Stimulated activated CD4-positive, alpha-beta T cell treated with anti-CD3 and anti-CD28 coated beads, Interleukin-1b, Interleukin-23, amount 100 ng/mL, for 4 hours (primary cell): ENCODE measurements at regions not wholly inside any gene's neighbourhood (a gene's known extent, or its start where the extent isn't known, plus 50 kb on each side); places are given as distances from the start of the nearest gene placed in this dataset.

Source experiments
- DNase-seq, 2 donors: peaks; one replicate each; pipeline ENCODE4 v3.0.0-alpha.2; 2020; ENCODE audit warnings: low read depth in 2 of 2

- DNase-seq, result no peak
Measured at GRCh38 chr2:133667085-133667484, 98.8 kb upstream of the NCKAP5 start.

- no peak for DNase-seq
Measured at GRCh38 chr2:133667968-133668367, 99.7 kb upstream of the NCKAP5 start.

- no peak for DNase-seq
Measured at GRCh38 chr2:133668547-133668946, 100.3 kb upstream of the NCKAP5 start.

GRCh38 chr2:133673305-133673905 is 105.1 kb upstream of the NCKAP5 start:
- DNase-seq, result no peak

- DNase-seq, result no peak
Measured at GRCh38 chr2:133674066-133674432, 105.8 kb upstream of the NCKAP5 start.

DNA sequence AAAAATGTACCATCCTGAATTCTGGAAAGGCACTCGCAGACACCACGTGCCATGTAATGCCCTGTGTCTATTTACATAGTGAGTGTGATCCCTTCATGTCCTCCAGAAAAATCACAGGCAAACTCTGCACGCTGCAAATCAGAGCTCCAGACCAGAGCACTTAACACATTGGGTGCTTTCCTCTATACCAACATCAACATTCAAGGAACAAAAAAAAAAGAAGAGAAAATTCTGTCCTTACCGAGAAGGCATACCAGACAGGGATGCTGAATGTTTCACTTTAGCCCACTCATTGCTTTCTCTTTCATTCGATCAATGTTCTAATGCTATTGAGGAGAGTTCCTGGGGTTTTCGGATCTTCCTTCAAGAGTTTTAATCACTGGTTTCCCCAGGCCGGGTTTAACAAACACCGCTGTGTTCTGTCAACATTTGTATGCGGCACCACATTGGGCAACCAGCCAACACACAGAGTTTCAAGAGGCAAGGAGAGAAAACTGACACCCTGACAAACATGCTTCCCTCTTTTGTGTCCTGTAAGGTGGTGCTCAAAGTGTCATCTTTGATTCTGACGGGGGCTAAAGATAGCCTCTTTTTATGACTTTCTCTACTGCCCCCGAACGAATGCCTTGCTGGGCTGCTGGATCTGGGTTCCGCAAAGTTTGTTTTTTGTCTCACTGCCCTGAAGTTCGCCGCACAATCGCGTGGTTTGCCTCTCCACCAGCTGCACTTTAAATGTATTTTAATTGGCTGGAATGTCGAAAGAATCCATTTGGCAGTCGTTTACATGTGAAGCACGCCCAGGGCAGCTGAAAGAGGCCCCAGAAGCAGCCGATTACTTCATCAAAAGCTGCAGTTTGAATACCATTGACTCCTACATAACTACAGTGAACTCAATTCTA is 106.4 kb upstream of the NCKAP5 start:
- DNase-seq, result no peak

DNA sequence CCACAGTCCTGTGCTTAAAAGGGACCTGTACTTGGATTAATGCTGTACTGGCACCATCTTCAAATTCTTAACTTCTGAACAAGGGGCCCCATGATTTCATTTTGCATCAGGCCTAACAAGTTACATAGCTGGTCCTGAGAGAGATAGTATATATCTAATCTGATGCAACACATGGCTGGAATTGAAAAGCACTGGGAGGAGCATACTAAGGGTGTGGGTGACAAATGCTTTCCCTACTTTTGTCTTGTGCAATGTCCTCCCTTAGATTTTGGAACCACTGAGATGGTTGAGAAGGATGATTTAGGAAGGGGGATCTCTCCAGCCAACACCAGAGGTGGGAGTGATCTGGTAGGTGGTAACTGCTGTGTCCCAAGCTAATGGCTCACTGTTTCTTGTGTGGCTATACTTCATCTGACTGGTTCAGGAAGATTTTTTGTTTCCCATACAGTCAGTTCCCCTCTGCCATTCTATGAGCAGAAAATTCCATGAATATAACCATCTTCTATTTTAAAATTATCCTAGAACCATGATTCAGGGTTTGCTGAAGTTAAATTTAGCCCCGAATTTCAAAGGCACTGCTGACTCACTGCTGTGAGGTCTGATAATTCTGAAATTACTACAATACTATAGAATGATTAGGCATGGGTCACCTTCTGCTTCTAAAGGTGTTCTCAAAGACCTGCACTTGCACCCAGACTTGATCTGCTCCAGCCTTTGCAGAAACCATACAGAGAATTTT is 108.3 kb upstream of the NCKAP5 start:
- DNase-seq, result no peak

- no peak for DNase-seq
Measured at GRCh38 chr2:133680343-133681049, 112.2 kb upstream of the NCKAP5 start.

- DNase-seq, result no peak
Measured at GRCh38 chr2:133682347-133682746, 114.1 kb upstream of the NCKAP5 start.

- no peak for DNase-seq
Measured at GRCh38 chr2:133682906-133683305, 114.6 kb upstream of the NCKAP5 start.

- DNase-seq, result no peak
Measured at GRCh38 chr2:133685636-133686215, 117.5 kb upstream of the NCKAP5 start.

- no peak for DNase-seq
Measured at GRCh38 chr2:133690780-133691179, 122.5 kb upstream of the NCKAP5 start.

DNA sequence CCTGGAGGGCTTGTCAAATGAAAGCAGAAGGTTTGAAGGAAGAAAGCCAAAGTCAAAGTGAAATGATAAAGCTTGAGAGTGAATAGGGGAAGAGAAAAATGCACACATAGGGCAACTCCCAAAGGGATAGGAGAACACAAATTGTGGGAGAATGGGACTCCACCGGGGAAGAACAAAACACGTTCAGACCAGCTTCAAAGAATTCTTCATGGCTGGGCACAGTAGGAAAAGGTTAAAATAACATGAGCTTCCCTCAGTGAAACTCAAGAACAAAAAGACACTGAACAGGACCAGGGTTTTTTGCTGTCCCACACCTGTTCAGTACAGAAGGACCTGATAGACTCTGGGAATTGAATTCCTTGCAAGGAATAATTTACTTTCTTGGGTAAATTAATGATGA is 123.1 kb upstream of the NCKAP5 start:
- DNase-seq, result no peak

- DNase-seq, result no peak
Measured at GRCh38 chr2:133705287-133705686, 137.0 kb upstream of the NCKAP5 start.

DNA sequence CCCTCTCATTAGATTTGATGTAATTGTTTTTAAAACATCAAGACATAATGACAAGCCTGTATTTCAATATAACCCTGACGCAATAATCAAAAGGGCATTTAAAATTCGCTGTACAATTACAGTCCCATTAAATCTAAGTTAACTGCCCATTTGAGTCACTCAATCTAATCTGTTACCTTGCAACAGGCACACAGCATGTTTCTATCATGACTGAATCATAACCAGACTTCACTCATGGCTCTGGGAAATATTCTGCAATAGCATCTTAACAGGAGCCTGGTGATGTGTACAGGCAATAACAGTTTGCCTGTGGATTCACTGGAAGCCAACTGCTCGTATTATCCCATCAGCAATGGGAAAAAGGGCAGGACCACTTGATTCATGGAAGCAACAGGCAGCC is 142.3 kb upstream of the NCKAP5 start:
- DNase-seq, result no peak

GRCh38 chr2:133711201-133711600 is 142.9 kb upstream of the NCKAP5 start:
- DNase-seq, result no peak

DNA sequence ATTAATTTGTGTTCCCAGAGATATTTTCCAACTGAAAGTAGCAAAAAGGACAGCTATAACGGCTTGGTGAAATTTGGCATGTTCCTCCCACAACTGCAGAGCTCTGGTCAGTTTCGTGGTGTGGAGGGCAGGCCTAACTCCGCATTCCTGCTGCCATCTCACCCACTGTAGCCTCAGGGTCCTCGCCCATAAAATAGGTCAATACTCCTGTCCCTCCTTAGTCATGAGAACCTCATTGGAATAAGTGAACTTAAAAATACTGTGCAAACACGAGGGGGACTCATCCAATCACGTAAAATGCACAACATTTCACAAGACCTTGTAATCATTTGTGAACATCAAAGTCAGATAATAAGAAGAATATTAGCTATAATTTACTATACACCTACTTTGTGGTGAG is 143.5 kb upstream of the NCKAP5 start:
- no peak for DNase-seq

DNA sequence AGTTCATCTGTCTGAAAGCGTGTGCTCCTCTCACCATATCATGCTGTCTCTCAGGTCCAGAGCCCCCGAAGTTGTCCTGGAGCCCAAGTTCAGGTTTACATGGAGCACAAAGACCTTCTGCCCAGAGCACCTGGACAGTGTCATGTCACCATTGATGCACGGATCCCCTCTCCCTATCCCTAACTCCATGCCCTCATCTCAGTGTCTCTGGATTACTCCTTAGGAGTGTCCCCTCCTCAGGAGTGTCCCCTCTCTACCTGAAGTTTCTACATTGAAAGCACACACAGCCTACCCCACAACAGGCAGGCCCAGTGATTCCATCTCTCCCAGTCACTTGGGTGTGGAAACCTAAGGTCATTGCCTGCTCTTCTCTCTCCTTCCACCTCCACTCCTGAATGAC is 144.1 kb upstream of the NCKAP5 start:
- no peak for DNase-seq

DNA sequence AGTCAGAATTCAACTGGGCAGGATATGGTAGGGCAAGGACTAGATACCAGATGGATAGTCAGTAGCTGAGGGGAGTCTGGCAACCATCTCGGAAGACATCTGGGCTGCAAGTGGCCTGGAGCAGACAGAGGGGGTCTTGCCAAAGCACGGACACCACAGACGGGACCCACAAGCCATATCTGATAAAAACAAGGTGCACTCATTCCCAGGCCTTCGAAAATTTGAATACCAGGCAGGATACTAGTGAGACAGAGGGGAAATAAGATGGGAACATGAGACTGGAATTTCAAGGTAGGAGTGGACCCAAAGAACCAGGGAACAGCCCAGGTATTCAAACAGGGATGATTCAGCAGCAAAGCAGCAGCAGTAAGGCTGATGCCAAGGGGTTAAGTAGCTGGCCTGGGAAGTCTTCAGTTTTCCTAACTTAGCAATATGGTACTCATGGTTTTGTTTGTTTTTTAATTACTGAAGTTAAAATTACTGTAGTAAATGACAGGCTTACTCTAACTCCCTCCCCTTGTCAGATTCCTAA is 144.9 kb upstream of the NCKAP5 start:
- DNase-seq, result no peak

DNA sequence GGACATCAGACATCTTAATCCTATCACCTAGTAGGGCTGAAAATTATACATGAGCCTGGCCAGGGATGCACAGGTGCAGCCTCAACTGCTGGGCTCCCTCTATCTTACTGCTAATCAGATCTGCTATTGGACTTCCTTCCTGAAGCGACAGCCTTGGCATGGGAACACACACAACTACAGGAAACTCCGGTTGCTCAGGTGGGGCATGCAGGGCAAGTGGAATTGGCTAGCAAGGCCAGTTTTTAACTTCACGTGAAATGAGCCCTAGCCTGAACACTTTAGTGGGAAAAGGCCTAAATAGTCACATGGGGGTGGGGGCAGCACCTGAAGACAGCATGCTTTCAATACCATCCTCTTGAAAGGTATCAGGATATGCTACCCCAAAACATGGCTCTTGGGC is 147.9 kb upstream of the NCKAP5 start:
- no peak for DNase-seq

- no peak for DNase-seq
Measured at GRCh38 chr2:133717497-133717896, 149.2 kb upstream of the NCKAP5 start.
